ENCODE measurements at regions not wholly inside any gene's neighbourhood (a gene's known extent, or its start where the extent isn't known, plus 50 kb on each side); places are given as distances from the start of the nearest gene placed in this dataset.

- no peak for TF ChIP-seq CTCF (IDR thresholded peaks at IDR 0.05)
- no peak for TF ChIP-seq POLR2A (IDR thresholded peaks at IDR 0.05)
These were observed 1210.7 kb upstream of the PCDH9 start for GRCh38 chr13:68440874-68441273.

Data from lower leg skin (tissue), 3 donors.